ENCODE measurements at regions not wholly inside any gene's neighbourhood (a gene's known extent, or its start where the extent isn't known, plus 50 kb on each side); places are given as distances from the start of the nearest gene placed in this dataset.

- TF ChIP-seq POLR2A (IDR thresholded peaks at IDR 0.05) (no peak), CTCF (IDR thresholded peaks at IDR 0.05) (no peak), POLR2AphosphoS5 (IDR thresholded peaks at IDR 0.05) (no peak), EP300 (IDR thresholded peaks at IDR 0.05; ENCODE audit: low read depth) (no peak)
Measured at GRCh38 chr22:22037229-22037628, 54.6 kb upstream of the TOP3B start.
